ENCODE measurements at regions not wholly inside any gene's neighbourhood (a gene's known extent, or its start where the extent isn't known, plus 50 kb on each side); places are given as distances from the start of the nearest gene placed in this dataset.
"Not testable (repeated sequence)": the region's sequence is repeated elsewhere in the genome, so short reads cannot be mapped to it uniquely, and the experiment has no call there.

DNA sequence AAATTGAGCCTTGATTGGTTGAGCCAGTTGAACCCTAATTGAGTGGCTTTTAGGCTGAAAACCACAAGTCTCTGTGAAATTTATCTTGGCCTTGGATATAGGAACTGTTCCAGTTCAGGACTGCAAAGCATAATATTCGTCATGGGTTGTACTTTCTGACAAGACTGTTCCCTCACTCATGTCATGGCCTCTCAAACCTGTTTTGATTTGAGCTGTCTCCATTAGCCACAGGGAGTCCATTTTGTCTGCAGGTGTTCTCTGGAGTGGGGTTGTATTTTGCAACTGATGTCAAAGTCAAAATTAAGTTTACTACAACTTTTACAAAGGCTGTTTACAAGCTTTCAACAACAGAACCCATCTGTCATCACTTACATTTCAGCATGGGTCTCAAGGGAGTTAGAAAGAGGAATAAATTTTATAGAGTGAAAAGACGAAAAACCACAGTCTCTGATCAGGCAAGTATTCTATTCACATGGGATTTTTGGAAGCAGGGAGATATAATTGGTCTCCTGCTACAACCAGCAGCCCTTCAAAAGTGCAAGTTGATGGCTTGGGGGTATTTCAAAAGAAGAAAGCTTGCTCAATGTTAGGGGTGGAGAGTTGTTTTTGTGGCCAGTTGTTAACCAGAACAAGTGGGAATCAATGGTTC, 1716.3 kb downstream of the C4orf33 start:
- no peak for DNase-seq (ENCODE audit: low spot score)

- DNase-seq (ENCODE audit: low spot score), result no peak
These were observed 1718.9 kb downstream of the C4orf33 start for GRCh38 chr4:130814896-130815295.

DNA sequence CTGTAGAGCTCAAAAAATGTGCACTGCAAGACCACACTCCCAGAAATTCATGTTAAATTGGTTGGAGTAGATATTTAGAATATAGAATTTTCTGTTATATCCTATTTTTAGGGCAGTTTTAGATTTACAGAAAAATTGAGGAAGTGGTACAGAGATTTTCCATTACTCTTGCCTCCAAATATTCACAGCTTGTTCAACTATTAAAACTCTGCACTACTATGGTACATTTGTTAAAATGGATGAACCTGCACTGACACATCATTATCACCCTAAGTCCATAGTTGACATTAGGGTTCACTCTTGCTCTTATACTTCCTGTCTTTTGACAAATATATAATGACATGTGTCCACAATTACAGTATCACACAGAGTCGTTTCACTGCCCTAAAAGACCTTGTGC, 1724.5 kb downstream of the C4orf33 start:
- DNase-seq (ENCODE audit: low spot score), result no peak

DNA sequence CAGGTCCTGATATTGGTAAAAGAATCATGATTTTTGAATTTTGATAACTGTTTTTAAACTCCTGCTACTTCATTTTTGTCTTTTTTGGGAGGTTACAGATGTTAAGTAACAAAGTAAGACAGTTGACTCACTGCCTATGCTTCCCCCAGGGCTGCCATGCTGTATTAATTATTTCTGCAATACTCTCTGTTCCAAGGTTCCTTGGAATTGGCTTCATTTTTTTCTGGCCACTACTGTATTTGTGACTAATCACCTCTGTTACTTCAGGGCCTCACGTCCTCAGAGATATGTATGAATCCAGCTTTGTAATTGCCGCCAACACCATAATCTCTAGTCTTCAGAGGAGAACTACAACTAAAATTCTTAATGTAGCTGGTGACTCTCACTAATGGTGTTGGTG, 1729.3 kb downstream of the C4orf33 start:
- no peak for DNase-seq (ENCODE audit: low spot score)

DNA sequence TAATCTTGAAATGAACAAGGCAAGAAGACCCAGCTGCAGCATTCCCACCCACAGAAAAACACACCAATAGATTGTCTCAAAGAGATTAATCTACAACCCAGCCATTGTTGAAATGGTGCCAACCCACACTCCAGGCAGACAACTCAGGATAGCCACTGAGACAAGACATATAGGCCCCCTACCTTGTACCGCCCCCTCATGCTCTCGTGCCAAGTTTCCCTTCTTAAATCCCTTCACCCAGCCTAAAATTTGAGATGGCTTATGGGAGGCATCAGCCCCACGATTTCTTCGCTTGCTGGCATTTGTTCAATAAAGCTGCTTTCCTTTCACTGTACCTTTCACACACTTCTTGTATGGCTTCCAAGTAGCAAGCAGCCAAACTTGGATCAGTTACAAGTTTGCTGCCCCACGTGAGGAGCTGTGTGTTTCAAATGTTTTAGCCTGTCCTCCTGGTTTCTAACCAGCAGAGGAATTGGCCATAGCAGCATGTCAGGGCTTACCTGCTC, 1754.1 kb downstream of the C4orf33 start:
- no peak for DNase-seq (ENCODE audit: low spot score)

- DNase-seq (ENCODE audit: low spot score), result no peak
These were observed 1755.2 kb downstream of the C4orf33 start for GRCh38 chr4:130851107-130851506.

GRCh38 chr4:130851932-130852331, 1756.0 kb downstream of the C4orf33 start:
- DNase-seq (ENCODE audit: low spot score), result no peak

GRCh38 chr4:130855533-130855932, 1759.6 kb downstream of the C4orf33 start:
- no peak for DNase-seq (ENCODE audit: low spot score)

DNA sequence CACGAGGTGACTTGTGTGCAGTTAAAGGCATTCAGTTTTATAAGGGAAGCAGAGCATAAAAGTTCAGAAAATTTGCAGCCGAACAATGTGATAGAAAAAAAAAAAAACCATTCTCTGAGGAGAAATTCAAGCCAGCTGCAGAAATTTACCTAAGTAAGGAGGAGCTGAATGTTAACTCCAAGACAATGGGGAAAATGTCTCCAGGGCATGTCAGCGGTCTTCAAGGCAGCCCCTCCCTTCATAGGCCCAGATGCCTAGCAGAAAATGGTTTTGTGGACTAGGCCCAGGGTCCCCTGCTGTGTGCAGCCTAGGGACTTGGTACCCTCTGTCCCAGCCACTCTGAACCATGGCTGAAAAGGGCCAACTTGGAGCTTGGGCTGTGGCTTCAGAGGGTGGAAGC, 1764.0 kb downstream of the C4orf33 start:
- no peak for DNase-seq (ENCODE audit: low spot score)

- no peak for DNase-seq (ENCODE audit: low spot score)
These were observed 1801.0 kb downstream of the C4orf33 start for GRCh38 chr4:130896920-130897319.

DNA sequence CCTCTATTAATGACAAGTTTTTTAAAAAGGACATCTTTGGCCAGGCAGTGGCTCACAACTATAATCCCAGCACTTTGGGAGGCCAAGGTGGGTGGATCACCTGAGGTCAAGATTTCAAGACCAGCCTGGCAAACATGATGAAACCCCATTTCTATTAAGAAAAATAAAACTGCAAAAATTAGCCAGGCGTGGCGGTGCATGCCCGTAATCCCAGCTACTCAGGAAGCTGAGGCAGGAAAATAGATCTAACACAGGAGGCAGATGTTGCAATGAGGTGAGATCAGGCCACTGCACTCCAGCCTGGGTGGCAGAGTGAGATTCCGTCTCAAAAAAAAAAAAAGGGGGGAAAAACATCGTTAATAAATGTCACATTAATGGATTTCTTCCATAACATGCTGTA, 1805.4 kb downstream of the C4orf33 start:
- no peak for DNase-seq (ENCODE audit: low spot score)

- DNase-seq (ENCODE audit: low spot score), result no peak
These were observed 1827.0 kb downstream of the C4orf33 start for GRCh38 chr4:130922955-130923354.

DNA sequence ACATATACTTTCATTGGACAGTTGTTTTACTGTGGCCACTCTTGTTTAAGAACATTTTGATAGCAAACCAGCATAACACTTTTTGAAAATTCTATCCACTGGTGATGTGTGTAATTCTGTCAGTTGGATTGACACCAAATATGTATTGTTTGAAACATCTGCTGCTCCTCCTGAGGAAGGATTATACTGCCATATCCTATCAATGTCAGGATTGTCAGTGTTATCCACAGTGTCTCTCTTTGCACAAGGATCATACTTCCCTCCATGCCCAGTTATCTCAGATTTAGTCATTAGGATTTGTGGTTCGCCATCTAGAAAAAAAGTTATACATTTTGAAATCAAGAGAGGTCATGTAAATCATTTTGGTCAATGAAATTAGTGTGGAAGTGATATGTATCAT, 1859.6 kb downstream of the C4orf33 start:
- no peak for DNase-seq (ENCODE audit: low spot score)

- DNase-seq (ENCODE audit: low spot score), result no peak
These were observed 1889.4 kb downstream of the C4orf33 start for GRCh38 chr4:130985371-130985770.

- no peak for DNase-seq (ENCODE audit: low spot score)
These were observed 1900.0 kb downstream of the C4orf33 start for GRCh38 chr4:130995988-130996387.

DNA sequence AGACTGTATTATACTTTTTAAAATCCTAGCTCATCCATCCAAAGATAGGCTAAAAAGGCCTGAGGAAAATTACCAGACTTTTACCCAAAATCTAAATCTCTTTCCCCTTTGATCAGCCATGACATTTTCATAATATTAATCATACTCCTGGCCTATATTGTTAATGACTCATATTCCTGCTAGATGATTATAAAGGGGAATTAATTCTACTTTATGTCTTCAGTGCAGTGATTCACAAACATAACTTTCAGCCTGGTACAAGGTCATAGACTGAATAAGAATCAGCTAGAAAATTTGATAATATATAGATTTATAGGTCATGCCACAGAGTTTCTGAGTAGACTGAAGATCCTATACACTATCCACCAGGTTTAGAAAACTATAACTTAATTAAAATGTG, 1905.4 kb downstream of the C4orf33 start:
- DNase-seq (ENCODE audit: low spot score), result no peak

DNA sequence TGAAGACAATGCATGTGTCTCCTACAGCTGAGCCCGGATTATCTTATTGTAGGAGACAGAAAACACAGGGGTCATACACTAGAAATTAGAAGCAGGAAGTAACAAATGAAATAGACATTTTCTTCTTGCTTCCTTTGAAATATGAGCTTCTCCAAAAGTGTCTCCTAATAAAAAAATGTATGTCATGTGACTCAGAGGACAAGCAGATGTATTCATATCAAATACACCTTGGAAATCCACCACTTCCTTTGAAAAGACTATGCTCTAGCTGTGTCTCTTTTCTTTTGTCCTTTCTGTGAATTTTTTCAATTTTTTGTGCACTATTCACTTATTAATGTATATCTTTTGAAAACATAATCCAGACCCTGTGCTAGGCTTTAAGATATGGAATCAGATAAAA, 1906.2 kb downstream of the C4orf33 start:
- DNase-seq (ENCODE audit: low spot score), result no peak

DNA sequence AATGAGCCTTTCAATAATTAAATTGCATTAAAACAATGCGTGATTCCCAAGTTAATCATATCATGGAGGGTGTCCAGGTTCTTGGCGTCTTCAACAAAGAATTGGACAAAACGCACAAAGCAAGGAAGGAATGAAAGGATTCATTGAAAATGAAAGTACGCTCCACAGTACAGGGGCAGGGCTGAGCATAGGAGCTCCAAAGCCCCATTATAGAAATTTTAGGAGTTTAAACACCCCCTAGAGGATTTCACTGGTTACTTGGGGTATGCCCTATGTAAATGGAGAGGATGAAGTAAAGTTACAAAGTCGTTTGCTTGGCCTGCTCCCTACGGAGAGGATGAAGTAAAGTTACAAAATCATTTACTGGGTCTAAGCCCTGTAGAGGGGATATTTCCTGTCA, 1910.4 kb downstream of the C4orf33 start:
- DNase-seq (ENCODE audit: low spot score), result no peak

GRCh38 chr4:131011961-131012360, 1916.0 kb downstream of the C4orf33 start:
- not testable (repeated sequence) for DNase-seq (ENCODE audit: low spot score)

GRCh38 chr4:131013226-131013625, 1917.3 kb downstream of the C4orf33 start:
- no peak for DNase-seq (ENCODE audit: low spot score)

- no peak for DNase-seq (ENCODE audit: low spot score)
These were observed 1930.8 kb downstream of the C4orf33 start for GRCh38 chr4:131026771-131027170.

GRCh38 chr4:131044368-131044767, 1948.4 kb downstream of the C4orf33 start:
- DNase-seq (ENCODE audit: low spot score), result no peak

DNA sequence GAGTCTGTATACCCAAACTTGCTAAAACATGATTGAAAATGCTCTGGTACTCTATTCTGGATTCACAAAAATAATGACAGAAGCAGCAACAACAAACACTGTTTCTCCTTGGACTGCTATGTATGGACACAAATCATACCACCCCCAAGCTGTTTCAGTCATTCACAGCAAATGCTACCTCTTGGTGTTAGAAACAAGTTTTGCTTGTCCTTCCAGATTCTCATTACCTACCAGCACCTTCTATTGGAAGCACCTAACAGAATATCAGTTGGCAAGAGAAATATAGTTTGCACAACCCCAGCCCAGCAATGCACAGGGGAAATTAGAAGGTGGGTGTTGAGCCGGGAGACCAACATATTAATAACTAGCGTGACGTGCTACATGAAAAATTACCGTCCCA, 1950.9 kb downstream of the C4orf33 start:
- DNase-seq (ENCODE audit: low spot score), result no peak

GRCh38 chr4:131052646-131053045, 1956.7 kb downstream of the C4orf33 start:
- no peak for DNase-seq (ENCODE audit: low spot score)
